Pons (tissue), 1 donor: ENCODE measurements at regions not wholly inside any gene's neighbourhood (a gene's known extent, or its start where the extent isn't known, plus 50 kb on each side); places are given as distances from the start of the nearest gene placed in this dataset.
A peak's percentile ranks its signal among the peaks of the same experiment; 100 is the strongest.
"Not testable (repeated sequence)": the region's sequence is repeated elsewhere in the genome, so short reads cannot be mapped to it uniquely, and the experiment has no call there.

Source experiments
- DNase-seq: peaks from one replicate; pipeline ENCODE4 v3.0.0-alpha.2; 2016; ENCODE audit warnings: low spot score

DNA sequence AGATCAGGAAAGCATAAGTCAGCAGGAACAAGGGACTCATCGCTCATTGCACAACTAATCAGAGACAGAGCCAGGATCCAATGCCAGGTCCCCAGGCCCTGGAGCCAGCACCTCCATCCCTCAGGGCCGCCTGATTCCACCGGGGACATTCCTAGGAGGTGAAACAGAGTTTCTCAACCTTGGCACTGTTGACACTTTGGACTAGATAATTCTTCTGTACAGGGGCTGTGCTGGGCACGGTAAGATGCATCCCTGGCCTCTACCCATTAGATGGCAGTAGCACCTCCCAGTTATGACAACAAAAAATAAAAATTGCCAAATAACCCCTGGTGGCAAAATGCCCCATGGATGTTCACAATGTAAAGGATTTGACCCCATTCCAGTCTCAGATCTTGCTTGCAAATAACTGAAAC, 127.7 kb downstream of the MTHFS start:
- peak; percentile 43 for DNase-seq

DNA sequence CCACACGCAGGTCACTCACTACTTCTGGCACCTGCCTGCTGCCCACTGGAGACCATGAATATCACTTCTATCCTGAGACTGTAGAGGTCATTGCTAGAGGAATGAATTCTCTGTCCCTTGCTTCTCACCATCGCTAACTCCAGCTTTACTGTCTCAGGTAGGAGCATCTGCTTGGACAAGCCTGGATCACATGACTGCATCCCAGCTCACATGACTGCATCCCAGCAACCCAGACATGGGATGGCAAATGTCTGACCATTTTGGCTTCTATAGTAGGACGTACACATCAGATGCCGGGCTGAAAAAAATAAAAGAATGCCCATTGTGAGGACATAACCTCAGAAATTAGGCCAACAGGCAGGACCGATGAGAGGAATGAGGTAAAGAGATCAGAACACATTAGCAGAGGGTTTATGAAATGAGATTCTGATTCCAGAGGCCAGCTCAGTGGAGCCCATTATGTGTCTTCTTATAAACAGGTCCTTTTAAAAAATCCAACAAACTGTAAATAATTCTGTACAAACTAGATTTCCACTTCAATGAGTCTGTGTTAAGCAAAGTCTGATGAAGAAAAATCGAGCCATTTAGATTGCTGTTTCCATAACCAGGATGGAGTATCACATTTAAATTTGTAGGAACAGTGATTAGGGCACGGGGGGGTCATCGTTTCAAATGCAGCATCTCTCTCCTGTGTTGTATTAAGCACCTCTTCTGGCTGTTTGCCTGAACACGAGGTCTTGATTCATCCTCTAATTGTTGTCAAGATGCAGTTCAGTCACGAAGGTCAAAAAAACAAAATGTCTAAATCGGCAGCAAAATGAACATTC, 126.7 kb downstream of the MTHFS start:
- no peak for DNase-seq

- DNase-seq: peak; percentile 46
Measured at GRCh38 chr15:79773128-79773527, 123.7 kb downstream of the MTHFS start.

DNA sequence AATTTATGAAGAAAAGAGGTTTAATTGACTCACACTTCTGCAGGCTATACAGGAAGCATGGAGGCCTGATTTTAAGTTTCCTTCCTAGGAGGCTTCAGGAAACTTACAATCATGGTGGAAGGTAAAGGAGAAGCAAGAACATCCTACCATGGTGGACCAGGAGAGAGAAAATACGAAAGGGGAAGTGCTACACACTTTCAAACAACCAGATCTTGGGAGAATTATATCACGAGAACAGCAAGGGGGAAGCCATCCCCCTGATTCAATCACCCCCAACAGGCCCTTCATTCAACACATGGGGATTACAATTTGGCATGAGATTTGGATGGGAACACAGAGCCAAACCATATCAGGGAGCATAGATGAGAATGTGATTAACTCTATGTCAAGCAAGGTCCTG, 121.0 kb downstream of the MTHFS start:
- DNase-seq: no peak

GRCh38 chr15:79777916-79778315, 118.9 kb downstream of the MTHFS start:
- DNase-seq: no peak

GRCh38 chr15:79778378-79778990, 118.3 kb downstream of the MTHFS start:
- DNase-seq: no peak

GRCh38 chr15:79779746-79780145, 117.1 kb downstream of the MTHFS start:
- DNase-seq: no peak

DNA sequence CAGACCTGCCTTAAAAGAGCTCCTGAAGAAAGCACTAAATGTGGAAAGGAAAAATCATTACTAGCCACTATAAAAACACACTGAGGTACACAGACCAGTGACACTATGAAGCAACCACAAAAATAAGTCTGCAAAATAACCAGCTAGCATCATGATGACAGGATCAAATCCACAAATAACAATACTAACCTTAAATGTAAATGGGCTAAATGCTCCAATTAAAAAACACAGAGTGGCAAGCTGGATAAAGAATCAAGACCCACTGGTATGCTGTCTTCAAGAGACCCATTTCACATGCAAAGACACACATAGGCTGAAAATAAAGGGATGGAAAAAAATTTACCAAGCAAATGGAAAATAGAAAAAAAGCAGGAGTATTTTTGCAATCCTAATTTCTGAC, 114.5 kb downstream of the MTHFS start:
- not testable (repeated sequence) for DNase-seq
